Stimulated activated naive CD4-positive, alpha-beta T cell (primary cell): ENCODE measurements at regions not wholly inside any gene's neighbourhood (a gene's known extent, or its start where the extent isn't known, plus 50 kb on each side); places are given as distances from the start of the nearest gene placed in this dataset.

Experiments used
- DNase-seq, 6 experiments: peaks; one replicate each; lab custom pipeline; 2025; lab: John Stamatoyannopoulos, UW

- DNase-seq = no peak
Observed at GRCh38 chr1:116262995-116263385, 110.1 kb upstream of the ATP1A1 start.

GRCh38 chr1:116265931-116266863 lies 106.8 kb upstream of the ATP1A1 start:
- no peak for DNase-seq

GRCh38 chr1:116266864-116267212 lies 106.2 kb upstream of the ATP1A1 start:
- DNase-seq = no peak

GRCh38 chr1:116268211-116268610 lies 104.8 kb upstream of the ATP1A1 start:
- peak in 1 of 6 experiments; percentile 5 for DNase-seq

GRCh38 chr1:116270316-116271057 lies 102.6 kb upstream of the ATP1A1 start:
- DNase-seq = no peak

- DNase-seq = no peak
Observed at GRCh38 chr1:116273042-116273783, 99.8 kb upstream of the ATP1A1 start.

- DNase-seq = no peak
Observed at GRCh38 chr1:116276532-116276931, 96.5 kb upstream of the ATP1A1 start.

GRCh38 chr1:116277840-116278540 lies 95.1 kb upstream of the ATP1A1 start:
- no peak for DNase-seq

GRCh38 chr1:116278541-116278866 lies 94.5 kb upstream of the ATP1A1 start:
- no peak for DNase-seq

- DNase-seq = no peak
Observed at GRCh38 chr1:116279715-116280114, 93.3 kb upstream of the ATP1A1 start.

- DNase-seq = no peak
Observed at GRCh38 chr1:116284819-116285390, 88.1 kb upstream of the ATP1A1 start.

GRCh38 chr1:116286541-116286971 lies 86.5 kb upstream of the ATP1A1 start:
- DNase-seq = no peak

- no peak for DNase-seq
Observed at GRCh38 chr1:116287341-116288200, 85.5 kb upstream of the ATP1A1 start.

- DNase-seq = no peak
Observed at GRCh38 chr1:116288201-116288598, 84.8 kb upstream of the ATP1A1 start.

GRCh38 chr1:116289193-116289592 lies 83.9 kb upstream of the ATP1A1 start:
- no peak for DNase-seq

- DNase-seq = no peak
Observed at GRCh38 chr1:116290085-116290705, 82.8 kb upstream of the ATP1A1 start.

- DNase-seq = no peak
Observed at GRCh38 chr1:116291024-116291423, 82.0 kb upstream of the ATP1A1 start.

- no peak for DNase-seq
Observed at GRCh38 chr1:116292929-116293725, 79.9 kb upstream of the ATP1A1 start.

GRCh38 chr1:116297495-116298212 lies 75.4 kb upstream of the ATP1A1 start:
- DNase-seq = no peak
